NCI-H146 treated with DMSO at 0.1 percent for 48 hours (cell line): ENCODE measurements at regions not wholly inside any gene's neighbourhood (a gene's known extent, or its start where the extent isn't known, plus 50 kb on each side); places are given as distances from the start of the nearest gene placed in this dataset.

Source experiments
- DNase-seq: peaks from one replicate; lab custom pipeline; 2025; ENCODE audit not compliant: unreplicated experiment; lab: John Stamatoyannopoulos, UW

GRCh38 chr9:13661014-13661413, 381.5 kb upstream of the MPDZ start:
- DNase-seq = no peak

DNA sequence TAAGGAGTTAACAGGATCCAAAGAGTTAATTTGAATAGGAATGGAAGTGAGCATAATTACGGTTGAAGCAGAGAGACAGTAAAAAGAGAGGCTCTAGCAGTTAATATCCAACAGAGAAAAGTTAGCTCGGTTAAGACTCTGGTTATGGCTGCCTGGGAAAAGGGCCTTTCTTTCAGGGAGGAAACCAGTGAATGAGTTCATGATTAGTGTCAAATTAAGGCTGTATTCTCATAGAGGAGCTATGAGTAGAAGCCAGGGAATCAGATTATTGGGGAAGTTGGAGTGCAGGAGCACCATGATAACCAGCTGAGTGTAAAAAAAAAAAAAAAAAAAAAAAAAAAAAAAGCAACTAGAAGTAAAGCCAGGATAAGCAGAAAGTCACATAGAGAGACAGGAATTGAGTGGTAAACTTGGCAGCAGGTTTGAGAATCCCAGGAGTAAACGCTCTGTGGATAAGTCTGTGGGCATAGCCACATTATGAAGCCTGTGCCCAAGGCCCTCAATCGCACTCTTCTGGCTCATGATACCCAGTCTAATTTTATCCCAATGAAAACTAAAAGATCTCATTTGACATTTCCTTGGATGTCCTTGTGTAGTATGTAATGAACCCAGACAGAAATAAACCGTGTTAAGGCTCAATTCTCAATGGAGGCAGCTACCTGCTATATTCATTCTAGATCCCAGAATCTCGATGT, 372.6 kb upstream of the MPDZ start:
- DNase-seq = no peak

- no peak for DNase-seq
Measured at GRCh38 chr9:13651526-13651925, 372.0 kb upstream of the MPDZ start.

DNA sequence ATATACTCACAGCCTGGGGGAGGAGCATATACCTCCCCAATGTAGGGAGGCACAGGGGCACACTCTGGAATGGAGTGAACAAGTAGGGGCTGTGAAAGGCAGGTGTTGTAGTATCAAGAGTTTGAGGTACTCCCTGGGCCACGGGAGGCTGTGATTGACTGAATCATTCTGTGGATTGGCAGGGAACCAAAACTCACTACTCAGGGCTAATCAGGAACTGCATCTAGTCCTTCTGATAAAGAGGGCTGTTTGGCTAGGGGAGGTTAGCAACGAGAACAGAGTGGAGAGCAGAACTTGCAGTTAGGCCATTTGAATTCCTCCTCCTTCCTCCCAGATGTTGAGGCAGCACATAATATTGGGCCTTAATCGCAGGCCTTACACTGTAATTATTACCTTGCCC, 369.2 kb upstream of the MPDZ start:
- no peak for DNase-seq

- DNase-seq = no peak
Measured at GRCh38 chr9:13648068-13648467, 368.6 kb upstream of the MPDZ start.

GRCh38 chr9:13646500-13647021, 367.1 kb upstream of the MPDZ start:
- DNase-seq = no peak

DNA sequence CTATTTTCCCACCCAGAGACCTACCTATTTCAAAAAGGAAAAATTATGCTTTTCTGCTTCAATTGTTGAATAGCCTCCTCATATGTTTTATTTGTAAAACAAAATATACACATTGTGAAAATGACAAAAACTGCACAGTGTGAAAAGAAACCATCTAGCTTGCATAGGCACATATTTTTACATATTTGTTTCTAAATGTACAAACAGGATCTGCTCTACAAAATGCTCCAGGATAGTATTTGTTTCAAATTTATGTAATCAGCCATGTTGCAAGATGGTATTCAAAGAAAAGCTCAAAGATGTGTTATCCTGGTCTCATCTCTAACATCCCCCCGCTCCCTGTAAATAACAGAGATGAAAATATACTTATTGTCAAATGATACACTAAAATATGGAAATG, 366.1 kb upstream of the MPDZ start:
- no peak for DNase-seq

- no peak for DNase-seq
Measured at GRCh38 chr9:13644675-13645074, 365.2 kb upstream of the MPDZ start.

- no peak for DNase-seq
Measured at GRCh38 chr9:13642646-13643045, 363.2 kb upstream of the MPDZ start.

DNA sequence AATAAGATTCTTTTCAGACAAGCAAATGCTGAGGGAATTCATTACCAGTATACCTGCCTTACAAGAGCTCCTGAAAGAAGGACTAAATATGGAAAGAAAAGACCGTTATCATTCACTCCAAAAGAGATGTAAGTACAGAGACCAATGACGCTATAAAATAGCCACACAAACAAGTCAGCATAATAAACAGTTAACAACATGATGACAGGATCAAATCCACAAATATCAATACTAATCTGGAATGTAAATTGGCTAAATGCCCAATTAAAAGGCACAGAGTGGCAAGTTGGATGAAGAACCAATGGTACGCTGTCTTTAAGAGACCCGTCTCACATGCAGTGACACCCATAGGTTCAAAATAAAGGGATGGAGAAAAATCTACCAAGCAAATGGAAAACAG, 349.6 kb upstream of the MPDZ start:
- DNase-seq = no peak

GRCh38 chr9:13628526-13628925, 349.0 kb upstream of the MPDZ start:
- no peak for DNase-seq

GRCh38 chr9:13627502-13627901, 348.0 kb upstream of the MPDZ start:
- DNase-seq = no peak

GRCh38 chr9:13627071-13627470, 347.6 kb upstream of the MPDZ start:
- DNase-seq = no peak

- no peak for DNase-seq
Measured at GRCh38 chr9:13626601-13627000, 347.1 kb upstream of the MPDZ start.

DNA sequence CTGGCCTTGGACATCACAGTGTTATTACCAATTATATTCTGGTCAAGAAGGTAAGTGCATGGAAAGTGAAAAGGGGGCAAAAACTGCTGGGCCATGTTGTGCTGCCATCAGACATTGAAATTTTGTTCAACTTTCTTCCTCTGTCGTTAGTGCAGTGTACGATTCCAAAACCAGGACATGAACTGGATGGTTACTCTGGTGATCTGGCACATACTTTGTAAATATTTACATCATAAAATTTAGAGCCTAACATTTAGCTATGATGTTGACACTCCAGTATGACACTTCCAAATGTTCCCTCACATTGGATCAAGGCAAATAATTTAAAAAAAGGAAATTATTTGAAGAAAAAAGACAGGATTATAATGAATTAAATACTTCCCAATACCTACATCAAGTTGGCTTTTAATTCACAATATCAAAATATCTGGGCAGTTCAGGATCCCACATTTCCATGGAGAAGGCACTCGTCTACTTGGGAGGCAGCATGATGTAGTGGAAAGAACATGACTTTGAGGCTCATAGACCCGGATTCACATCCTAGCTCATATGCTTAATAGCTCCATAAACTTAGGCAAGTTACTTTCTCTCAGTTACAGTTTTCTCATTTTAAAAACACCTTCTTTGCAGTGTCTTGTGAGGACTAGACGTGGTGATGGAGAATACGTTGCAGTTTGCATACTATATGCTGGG, 342.5 kb upstream of the MPDZ start:
- DNase-seq = no peak

DNA sequence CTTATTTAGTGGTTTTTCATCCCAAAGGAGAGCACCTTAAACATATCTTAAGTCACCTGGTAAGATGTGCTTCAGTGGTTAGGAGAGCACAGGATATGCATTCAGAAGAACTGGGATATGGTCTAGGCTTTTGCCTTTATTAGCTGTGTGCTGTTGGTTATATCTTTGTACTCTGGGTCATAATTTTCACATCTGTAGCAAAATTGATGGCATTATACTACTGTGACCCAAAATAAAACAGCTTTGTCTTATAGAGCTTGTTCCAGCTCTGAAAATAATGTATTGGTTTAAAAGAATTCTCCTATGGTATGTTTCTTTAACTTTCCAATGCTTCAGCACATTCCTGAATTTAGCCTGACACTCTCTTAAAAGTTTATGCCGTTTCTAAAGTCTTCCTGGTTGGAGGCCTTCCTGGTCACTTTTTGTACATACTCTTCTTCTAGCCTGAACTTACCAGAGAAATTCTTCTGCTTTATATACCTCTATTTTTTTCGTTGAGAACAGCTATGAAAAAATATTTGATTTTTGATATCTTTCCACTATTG, 337.1 kb upstream of the MPDZ start:
- DNase-seq = no peak

- DNase-seq = no peak
Measured at GRCh38 chr9:13615660-13616490, 336.4 kb upstream of the MPDZ start.

- no peak for DNase-seq
Measured at GRCh38 chr9:13614060-13614459, 334.6 kb upstream of the MPDZ start.

- DNase-seq = no peak
Measured at GRCh38 chr9:13613296-13613695, 333.8 kb upstream of the MPDZ start.

DNA sequence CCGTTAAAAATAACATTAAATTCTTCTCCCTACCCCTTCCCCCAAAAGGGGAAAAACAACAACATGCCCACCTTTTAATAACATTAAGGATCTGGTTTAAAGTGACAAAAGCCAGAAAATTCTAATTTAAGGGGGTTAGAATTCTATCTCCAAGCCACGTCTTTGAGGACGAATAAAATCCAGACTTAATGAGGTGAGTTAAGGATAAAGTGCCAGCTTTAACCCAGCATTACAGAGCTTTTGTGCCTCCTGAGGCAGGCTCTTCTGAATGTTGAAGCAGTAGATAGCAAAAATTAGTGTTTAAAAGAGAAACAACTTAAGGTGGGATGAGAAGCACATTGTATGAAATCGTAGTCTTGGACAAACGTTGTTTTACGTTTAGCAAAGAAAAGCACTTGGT, 329.0 kb upstream of the MPDZ start:
- DNase-seq = peak; percentile 32
